Hematopoietic multipotent progenitor cell treated with erythropoietin and hydrocortisone succinate and interleukin-3 and kit ligand, for 17 days (in vitro differentiated cells): ENCODE measurements at regions not wholly inside any gene's neighbourhood (a gene's known extent, or its start where the extent isn't known, plus 50 kb on each side); places are given as distances from the start of the nearest gene placed in this dataset.

Experiments
- DNase-seq: peaks from one replicate; pipeline ENCODE4 v3.0.0-alpha.2; 2015; ENCODE audit warnings: low spot score

DNA sequence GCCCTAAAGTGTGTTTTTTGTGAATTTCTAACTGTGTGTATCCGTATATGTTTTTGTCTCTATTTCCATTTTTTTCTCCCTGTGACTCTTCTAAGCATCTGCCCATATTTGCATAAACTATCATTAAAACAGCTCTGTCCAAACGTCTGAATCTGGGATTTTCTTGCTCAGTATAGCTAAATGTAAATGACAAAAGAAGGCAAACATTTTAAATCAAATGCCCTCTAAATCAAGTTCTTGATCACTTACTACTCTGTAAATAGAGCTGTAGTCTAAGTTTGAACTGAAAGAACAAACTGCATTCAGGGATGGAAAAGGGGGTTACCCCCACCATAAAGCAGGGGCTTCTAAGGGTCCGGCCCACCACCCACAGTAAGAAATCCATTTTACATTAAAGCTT lies 432.0 kb upstream of the FAM241A start:
- no peak for DNase-seq

GRCh38 chr4:111717921-111718320 lies 427.3 kb upstream of the FAM241A start:
- no peak for DNase-seq

GRCh38 chr4:111718763-111719559 lies 426.3 kb upstream of the FAM241A start:
- DNase-seq, result no peak

- no peak for DNase-seq
Measured at GRCh38 chr4:111720866-111721265, 424.4 kb upstream of the FAM241A start.

- no peak for DNase-seq
Measured at GRCh38 chr4:111722213-111722720, 423.0 kb upstream of the FAM241A start.

- no peak for DNase-seq
Measured at GRCh38 chr4:111736516-111736915, 408.7 kb upstream of the FAM241A start.

GRCh38 chr4:111744847-111745246 lies 400.4 kb upstream of the FAM241A start:
- DNase-seq, result no peak

- DNase-seq, result no peak
Measured at GRCh38 chr4:111748157-111748556, 397.1 kb upstream of the FAM241A start.

DNA sequence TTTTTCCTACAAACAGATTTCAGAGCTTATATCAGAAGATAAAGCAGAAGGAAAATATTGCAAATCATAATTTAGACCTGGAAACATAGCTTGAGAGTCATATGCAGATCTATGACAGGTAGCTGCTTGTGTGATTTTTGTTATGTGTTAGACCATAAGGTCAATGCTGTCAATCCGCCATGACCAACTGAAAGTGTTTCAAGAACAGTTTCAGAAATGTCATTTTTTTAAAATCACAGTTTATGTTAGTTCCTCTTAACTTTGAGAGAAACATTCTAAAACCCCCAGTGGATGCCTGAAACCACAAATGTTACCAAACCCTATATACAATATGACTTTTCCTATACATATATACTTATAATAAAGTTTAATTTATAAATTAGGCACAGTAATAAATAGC lies 391.3 kb upstream of the FAM241A start:
- no peak for DNase-seq

- DNase-seq, result no peak
Measured at GRCh38 chr4:111755571-111755970, 389.7 kb upstream of the FAM241A start.

DNA sequence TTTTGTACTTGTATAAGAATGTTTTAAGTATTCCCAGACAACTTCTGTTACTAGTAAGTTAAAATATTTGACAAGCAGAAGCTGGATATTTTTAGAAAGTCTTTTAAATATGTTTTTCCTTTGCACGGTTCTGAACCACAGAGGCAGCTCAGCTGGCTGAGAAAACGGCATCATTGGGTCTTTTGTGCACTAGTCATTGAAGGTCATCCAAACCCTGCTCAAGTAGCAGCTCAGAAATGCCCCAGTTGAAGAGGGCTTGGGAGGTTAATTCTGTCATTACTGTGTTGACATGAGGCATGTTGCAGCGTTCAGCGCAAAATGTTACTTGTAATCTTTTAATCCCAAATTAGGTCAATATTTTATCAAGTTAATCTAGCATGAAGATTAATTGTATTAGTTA lies 383.7 kb upstream of the FAM241A start:
- no peak for DNase-seq

- DNase-seq, result no peak
Measured at GRCh38 chr4:111770514-111770913, 374.7 kb upstream of the FAM241A start.

GRCh38 chr4:111773858-111774257 lies 371.4 kb upstream of the FAM241A start:
- no peak for DNase-seq

GRCh38 chr4:111775556-111776297 lies 369.5 kb upstream of the FAM241A start:
- no peak for DNase-seq

- DNase-seq, result no peak
Measured at GRCh38 chr4:111776561-111776960, 368.7 kb upstream of the FAM241A start.

DNA sequence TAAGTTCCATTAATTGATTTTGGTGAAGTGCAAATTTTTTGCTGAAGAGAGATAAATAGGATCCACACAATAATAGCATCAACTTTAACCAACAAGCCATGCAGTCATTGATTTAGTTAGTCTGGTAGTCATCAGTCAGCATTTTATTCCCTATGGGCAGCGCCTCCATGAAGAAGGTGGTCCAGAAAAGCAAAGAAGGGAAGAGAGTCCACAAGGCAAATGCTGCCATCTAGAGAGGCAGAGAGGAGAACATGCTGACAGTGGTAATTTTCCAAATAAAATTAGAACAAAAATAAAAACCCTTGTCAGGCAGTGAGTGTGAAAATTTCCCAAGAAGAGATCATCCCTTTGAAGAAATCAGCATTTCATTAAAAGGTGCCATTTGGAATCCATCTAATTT lies 366.7 kb upstream of the FAM241A start:
- no peak for DNase-seq

DNA sequence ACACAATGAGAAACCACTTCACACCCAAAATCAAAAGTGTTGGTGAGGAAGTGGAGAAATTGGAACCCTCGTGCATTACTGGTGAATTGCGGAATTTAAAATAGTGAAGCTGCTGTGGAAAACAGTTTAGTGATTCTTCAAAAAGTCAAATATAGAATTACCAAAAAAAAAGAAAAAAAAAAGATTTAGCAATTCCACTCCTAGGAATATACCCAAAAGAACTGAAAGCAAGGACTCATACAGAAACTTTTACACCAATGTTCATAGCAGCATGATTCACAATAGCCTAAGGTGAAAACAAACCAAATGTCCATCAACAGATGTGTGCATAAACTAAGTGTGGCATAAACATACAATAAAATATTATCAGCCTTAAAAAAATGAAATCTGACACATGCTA lies 364.3 kb upstream of the FAM241A start:
- no peak for DNase-seq

DNA sequence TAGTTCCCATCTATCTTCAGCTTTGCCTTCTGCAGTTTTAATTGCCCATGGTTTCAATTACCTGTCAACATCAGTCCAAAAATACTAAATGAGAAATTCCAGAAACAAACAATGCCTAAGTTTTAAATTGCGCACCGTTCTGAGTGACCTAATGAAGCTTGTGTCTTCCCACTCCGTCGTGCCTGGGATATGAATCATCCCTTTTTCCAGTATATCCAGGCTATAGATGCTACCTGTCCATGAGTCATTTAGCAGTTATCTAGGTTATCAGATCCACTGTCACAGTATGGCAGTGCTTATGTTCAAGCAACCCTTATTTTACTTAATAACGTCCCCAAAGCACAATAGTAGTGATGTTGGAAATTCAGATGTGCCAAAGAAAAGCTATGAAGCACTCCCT lies 363.6 kb upstream of the FAM241A start:
- DNase-seq, result no peak

DNA sequence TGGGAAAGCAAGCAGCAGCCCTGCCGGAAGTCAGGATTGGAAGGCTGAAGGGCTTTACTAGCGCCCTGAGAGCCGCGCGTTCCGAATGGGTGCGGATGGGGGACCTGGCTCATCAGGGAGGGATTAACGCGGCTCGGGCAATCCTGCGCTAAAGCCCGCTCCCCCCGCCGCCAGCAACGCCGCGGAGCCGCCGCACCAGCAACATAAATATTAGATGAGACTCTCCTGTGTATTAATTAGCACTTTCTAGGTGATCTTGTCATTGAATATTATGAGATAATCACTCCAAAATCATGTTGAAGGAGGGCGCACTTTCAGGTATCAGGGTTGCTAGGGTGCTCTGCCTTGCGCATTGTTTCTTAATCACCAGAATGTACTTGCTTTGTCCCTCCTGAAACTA lies 357.2 kb upstream of the FAM241A start:
- no peak for DNase-seq

DNA sequence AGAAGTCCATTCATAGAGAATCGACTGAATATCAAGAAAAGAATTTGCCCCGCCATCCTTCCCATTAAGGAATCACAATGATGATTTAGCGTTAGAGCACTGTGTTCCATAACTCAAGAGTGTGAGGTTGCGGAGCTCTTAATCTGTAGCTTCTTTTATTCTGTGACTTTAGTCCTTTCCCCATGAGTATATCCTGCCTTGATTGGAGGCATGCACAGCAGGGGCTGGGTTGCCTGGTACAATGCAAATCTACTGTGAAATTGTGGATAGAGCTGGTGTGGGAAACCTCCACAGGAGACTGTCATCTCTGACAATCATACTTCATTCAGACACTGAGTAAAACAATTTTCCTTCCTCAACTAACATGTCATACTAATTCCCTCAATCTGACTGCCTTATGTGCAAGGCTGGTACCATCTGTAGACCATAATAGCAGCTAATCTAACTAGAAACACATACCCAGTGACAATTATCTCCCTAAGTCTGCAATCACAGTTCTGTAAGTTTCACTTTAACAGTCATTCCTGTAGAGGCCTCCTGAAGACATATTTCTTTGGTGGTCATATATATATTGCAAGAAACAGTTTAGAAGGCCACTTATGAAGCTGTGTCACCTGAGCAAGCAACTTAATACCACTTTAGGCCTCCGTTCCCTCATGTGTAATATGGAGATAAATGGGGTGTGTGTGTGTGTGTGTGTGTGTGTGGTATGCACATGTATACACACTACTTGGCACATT lies 355.2 kb upstream of the FAM241A start:
- no peak for DNase-seq

DNA sequence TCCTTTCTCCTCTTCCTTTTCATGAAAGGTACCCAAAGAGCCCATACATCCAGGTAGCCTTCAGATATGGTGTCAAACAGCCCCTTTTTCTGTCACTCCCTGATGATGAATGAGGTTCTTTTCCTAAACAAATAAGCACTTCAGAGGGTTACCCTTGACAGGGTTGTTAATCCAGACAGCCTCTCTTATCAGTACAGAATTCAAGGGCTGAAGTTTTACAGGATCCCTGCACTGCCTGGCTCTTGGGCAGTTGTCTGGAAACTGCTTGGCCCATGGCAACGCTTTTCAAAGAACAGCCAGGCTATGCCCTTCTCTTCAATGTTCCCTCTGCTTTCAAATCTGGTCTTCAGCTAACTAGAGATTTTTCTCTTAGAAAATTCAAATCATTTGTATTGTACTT lies 352.6 kb upstream of the FAM241A start:
- DNase-seq, result no peak

DNA sequence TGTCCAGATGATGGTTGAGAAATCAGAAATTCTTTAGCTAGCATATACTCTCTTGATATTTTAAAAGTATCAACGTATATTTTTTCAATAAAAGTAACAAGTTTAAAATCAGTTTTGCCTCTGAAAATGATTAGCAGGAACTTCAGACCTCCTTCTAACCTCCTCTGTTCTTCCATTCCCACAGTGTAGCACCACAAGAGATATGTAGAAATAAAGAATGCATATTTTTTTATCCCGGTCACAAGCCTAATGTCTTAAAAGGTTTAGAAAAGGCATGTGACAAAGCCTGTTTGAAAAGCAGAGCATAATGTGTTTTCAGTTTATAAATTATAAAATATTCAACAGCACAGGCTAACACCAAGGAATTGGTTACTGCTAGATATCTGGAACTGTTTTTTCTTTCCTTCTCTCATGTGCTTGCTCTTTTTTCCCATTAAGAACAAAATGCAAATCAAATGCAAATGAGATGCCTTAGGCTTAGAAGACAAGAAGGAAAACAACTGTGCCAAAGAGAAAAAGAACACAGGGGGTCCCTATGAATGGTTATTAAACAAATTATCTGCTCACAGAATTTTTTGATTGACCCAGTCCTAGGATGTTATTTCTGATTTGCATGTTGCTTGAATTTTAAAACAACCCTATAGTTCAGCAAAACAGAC lies 351.7 kb upstream of the FAM241A start:
- no peak for DNase-seq
